Body of pancreas (tissue), 4 donors: ENCODE measurements at regions not wholly inside any gene's neighbourhood (a gene's known extent, or its start where the extent isn't known, plus 50 kb on each side); places are given as distances from the start of the nearest gene placed in this dataset.

Source experiments
- CTCF ChIP-seq, 7 experiments: fragments of 450-650 bp in 4 of 7; fragments of 200-600 bp in 3 of 7; sonication (generic) in 3 of 7; IDR thresholded peaks; one replicate each; pipeline ENCODE4 v1.5.1; 2016 to 2019; ENCODE audit warnings: antibody characterized with exemption in 7 of 7
- POLR2A ChIP-seq, 3 donors: fragments of 450-650 bp; IDR thresholded peaks; one replicate each; pipeline ENCODE4 v1.6.1; 2016; ENCODE audit warnings: antibody characterized with exemption in 3 of 3, mild to moderate bottlenecking in 2 of 3

DNA sequence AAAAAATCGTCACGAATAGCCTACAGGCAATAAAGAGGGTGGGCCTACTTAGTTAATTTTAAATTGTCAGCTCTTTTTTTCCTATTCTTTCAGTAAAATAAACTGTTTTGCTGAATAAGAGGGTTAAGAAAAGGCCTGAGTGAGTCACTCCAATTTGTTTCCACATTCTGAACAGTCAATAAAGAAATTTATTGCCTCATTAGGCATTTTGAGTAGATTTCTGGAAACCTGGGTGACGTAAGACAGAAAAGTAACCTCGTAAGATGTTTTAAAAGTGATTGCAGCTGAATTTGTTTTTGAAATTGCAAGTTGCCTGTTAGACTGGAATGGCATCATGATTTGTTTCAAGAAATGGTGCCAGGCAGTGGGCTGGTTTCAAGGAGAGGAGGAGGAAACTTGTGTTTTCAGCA is 439.3 kb downstream of the USP25 start:
- TF ChIP-seq CTCF (IDR thresholded peaks at IDR 0.05) (no peak), POLR2A (IDR thresholded peaks at IDR 0.05) (no peak)
